HG03520 (cell line): ENCODE measurements at regions not wholly inside any gene's neighbourhood (a gene's known extent, or its start where the extent isn't known, plus 50 kb on each side); places are given as distances from the start of the nearest gene placed in this dataset.
"Not testable (repeated sequence)": the region's sequence is repeated elsewhere in the genome, so short reads cannot be mapped to it uniquely, and the experiment has no call there.

Experiments used
- ATAC-seq: cut with Tn5 transposase; IDR thresholded peaks from one replicate; pipeline ENCODE4 v1.9.1; 2021; ENCODE audit warnings: mild to moderate bottlenecking, moderate library complexity; ENCODE audit not compliant: unreplicated experiment

DNA sequence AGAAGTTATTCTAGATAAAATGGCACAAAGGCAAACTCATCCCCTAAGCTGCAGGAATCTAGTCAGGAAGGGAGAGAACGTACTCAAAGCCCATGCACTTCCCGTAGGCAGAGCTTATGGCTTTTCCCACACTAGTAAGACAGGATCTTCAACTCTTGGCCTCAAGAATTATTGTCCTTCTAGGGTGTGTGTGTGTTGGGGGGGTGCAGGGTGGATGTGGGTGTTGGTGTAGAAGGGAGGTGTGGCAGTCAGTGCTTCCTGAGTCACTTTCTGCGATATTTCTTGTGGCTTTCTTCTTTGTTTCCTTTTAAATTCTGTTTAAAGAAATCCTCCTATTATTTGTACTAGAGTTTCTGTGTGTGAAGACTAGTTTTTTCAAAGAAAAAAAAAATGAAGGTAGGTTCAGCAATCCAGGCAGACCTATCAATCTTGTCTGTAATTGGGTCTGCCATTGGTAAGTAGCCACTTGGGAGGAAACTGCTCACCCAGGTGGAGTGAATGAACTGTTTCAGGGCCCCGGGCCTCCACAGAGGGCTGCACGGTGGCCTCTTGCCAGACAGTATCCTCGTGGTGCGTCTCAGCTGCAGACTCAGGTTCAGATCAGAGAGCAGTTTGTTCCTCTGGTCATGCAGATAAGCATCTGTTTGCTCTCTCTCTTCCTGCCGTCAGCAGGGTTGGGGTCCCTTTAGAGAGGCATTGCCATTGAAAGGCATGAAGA, 131.9 kb downstream of the NPR3 start:
- ATAC-seq = no peak

DNA sequence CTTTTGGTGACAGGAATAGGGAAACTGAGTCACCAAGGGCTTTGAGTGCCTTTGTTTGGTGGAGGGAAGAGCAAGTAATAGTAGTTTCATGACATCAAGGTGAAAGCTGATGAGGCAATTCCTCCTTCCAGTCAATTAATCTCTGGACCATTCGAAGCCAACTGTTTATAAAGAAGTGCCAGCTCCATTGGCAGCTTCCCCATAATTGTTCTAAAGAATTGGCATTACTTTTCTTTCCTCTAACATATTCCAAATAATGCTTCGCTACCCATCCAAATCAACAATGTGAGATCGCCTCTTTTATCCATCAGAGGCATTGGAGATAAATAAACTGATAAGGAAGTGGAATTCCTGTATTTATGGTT, 132.4 kb downstream of the NPR3 start:
- ATAC-seq = no peak

- no peak for ATAC-seq
Measured at GRCh38 chr5:32845171-32845570, 134.1 kb downstream of the NPR3 start.

GRCh38 chr5:32848120-32848519, 137.0 kb downstream of the NPR3 start:
- ATAC-seq = no peak

GRCh38 chr5:32848681-32849080, 137.6 kb downstream of the NPR3 start:
- ATAC-seq = no peak

GRCh38 chr5:32850817-32851496, 139.8 kb downstream of the NPR3 start:
- ATAC-seq = no peak

GRCh38 chr5:32851559-32852173, 140.5 kb downstream of the NPR3 start:
- ATAC-seq = no peak

- no peak for ATAC-seq
Measured at GRCh38 chr5:32852535-32852934, 141.4 kb downstream of the NPR3 start.

DNA sequence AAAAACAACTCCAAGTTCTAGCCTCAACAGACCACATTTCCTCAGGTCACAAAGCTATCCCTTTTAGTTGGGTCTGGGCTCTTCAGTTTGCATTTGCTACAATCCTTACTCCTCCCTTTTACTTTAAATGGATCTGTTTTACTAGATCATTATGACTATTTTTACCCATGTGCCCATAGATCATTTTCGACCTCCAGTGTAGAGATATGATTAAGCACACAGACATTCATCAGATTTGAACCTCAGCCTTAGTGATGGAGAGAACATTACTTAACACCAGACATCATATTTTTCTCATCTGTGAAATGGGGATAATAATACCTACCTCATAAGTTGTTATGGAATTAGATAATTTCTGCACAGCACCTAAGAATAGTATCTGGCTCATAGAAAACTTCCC, 141.9 kb downstream of the NPR3 start:
- ATAC-seq = no peak

DNA sequence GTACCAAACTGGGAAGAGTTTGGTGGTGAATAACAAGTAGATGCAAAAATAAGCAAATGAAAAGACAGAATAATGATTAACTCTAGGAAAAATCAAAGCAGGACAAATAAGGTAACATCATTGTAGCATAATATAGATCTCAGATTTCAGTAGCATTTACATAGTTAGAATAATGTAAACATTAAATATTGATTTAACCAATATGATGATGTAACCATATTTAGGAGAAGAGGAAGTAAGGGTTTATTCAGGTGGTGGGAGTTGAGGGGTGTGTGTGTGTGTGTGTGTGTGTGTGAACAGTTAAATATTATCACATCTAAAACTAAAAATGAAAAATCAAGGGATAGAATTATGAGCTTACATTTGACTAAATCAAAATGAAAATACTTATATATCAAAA, 143.4 kb downstream of the NPR3 start:
- ATAC-seq = no peak

DNA sequence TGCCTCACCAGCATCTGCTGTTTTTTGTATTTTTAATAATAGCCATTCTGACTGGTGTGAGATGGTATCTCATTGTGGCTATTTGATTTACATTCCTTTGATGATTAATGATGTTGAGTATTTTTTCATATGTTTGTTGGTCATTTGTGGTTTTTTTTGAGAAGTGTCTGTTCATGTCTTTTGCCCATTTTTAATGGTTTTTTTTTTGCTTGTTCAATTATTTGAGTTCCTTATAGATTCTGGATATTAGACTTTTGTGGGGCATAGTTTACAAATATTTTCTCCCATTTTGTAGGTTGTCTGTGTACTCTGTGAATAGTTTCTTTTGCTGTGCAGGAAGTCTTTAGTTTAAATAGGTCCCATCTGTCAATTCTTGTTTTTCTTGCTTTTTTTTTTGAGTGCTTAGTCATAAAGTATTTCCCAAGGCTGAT, 148.1 kb downstream of the NPR3 start:
- no peak for ATAC-seq

- ATAC-seq = no peak
Measured at GRCh38 chr5:32865475-32865874, 154.4 kb downstream of the NPR3 start.

DNA sequence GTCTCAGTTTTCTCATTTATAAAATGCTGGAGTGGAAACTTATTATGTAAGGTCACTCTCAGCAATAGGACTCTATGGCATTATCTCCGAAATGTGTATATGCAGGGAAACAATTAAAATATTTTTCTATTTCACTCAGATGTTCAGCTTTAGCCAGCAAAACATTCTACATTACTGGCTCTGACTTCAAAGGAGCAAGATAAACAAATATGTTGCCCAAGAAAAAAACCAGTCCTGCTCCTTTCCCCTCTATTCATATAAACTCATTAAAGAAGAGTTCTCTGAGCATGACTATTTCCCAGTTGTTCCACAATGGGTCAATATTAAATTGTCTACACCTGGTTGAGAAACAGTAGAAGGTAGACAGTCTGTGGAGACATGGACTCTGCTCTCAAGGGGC, 155.0 kb downstream of the NPR3 start:
- ATAC-seq = no peak

- ATAC-seq = no peak
Measured at GRCh38 chr5:32869216-32869615, 158.1 kb downstream of the NPR3 start.

- no peak for ATAC-seq
Measured at GRCh38 chr5:32876791-32877190, 165.7 kb downstream of the NPR3 start.

GRCh38 chr5:32879364-32879763, 168.2 kb downstream of the NPR3 start:
- not testable (repeated sequence) for ATAC-seq

DNA sequence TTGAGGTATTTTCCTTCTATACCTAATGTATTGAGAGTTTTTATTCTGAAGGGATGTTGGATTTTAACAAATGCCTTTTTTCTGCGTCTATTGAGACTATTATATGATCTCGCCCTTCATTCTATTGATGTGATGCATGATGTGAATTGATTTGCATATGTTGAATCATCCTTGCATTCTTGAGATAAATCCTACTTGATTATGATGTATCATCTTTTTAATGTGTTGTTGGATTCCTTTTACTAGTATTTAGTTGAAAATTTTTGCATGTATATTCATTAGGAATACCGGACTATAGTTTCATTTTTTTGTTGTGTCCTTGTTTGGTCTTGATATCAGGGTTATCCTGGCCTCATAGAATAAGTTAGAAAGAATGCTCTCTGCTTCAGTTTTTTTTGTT, 169.7 kb downstream of the NPR3 start:
- no peak for ATAC-seq

DNA sequence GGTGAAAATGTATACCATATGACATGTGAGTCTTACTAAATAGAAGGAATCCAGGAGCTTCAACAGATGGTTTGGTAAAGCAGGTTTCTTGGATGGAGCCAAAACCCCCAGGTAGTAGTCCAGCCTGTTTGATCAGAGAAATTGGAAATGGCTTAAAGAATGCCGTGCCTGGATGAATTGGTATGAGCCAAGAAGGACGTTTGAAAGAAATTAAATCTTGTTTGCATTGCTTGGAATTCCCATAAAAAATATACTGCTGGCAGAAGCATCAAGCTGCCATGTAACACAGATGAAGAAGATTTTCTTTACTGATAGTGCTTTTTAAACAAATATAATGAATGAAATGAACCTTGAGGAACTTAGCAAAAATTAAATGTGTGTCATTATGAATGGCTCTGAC, 176.3 kb downstream of the NPR3 start:
- ATAC-seq = no peak

- no peak for ATAC-seq
Measured at GRCh38 chr5:32889078-32889477, 178.0 kb downstream of the NPR3 start.

GRCh38 chr5:32903613-32904012, 192.5 kb downstream of the NPR3 start:
- no peak for ATAC-seq

- no peak for ATAC-seq
Measured at GRCh38 chr5:32908641-32909040, 197.5 kb downstream of the NPR3 start.

DNA sequence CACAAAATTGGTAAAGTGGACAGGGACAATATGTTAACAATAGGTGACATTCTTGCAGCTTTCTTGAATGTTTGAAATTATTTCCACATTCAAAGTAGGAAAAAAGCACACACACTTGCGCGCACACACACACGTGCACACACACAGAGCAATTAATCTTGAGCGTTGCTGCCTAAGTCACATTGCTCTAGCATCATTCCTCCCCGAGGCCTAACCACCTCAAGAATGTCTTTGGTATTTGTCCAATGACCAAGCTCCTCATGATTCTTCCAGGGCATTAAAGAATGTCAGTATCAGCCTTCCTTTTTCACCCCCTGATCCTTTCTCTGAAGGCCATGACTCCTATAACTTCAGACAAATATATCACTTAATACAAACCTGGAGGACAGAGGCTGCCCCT, 198.1 kb downstream of the NPR3 start:
- ATAC-seq = no peak
